PC-9 (cell line): ENCODE measurements at regions not wholly inside any gene's neighbourhood (a gene's known extent, or its start where the extent isn't known, plus 50 kb on each side); places are given as distances from the start of the nearest gene placed in this dataset.

ENCODE experiments used
- EZH2 ChIP-seq: fragments of 200-600 bp; sonication (generic); IDR thresholded peaks from 2 replicates; pipeline ENCODE4 v1.8.0; 2017; ENCODE audit warnings: antibody characterized with exemption, low read depth
- TF ChIP-seq, protein P1 (sequence below): fragments of 200-600 bp; sonication (generic); conservative IDR thresholded peaks from 2 replicates; pipeline ENCODE4 v1.6.1; 2017; ENCODE audit warnings: mixed run types, antibody characterized with exemption, mild to moderate bottlenecking, moderate library complexity

DNA sequence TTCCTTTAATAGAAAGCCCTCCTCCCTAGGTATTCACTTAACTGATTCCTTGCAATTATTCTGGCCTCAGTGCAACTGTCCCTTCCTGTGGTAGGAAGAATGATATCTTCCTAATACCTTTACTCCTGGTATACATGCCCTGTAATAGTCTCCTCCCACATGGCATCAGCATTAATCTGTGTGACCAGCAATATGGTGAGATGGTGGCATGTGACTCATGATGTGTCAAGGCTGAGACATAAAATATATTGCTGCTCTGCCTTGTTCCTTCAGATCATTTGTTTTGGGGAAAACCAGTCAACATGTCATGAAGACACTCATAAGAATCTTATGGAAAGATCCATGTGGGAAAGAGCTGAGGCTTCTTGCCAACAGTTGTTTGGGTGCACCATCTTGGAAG is 149.1 kb upstream of the TRPM3 start:
- TF ChIP-seq, protein P1, sequence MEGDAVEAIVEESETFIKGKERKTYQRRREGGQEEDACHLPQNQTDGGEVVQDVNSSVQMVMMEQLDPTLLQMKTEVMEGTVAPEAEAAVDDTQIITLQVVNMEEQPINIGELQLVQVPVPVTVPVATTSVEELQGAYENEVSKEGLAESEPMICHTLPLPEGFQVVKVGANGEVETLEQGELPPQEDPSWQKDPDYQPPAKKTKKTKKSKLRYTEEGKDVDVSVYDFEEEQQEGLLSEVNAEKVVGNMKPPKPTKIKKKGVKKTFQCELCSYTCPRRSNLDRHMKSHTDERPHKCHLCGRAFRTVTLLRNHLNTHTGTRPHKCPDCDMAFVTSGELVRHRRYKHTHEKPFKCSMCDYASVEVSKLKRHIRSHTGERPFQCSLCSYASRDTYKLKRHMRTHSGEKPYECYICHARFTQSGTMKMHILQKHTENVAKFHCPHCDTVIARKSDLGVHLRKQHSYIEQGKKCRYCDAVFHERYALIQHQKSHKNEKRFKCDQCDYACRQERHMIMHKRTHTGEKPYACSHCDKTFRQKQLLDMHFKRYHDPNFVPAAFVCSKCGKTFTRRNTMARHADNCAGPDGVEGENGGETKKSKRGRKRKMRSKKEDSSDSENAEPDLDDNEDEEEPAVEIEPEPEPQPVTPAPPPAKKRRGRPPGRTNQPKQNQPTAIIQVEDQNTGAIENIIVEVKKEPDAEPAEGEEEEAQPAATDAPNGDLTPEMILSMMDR: no peak
- TF ChIP-seq EZH2: no peak
